Calu3 (cell line): ENCODE measurements at regions not wholly inside any gene's neighbourhood (a gene's known extent, or its start where the extent isn't known, plus 50 kb on each side); places are given as distances from the start of the nearest gene placed in this dataset.

Source experiments
- BruUV-seq: library from RNA; stranded (reverse); fragments of 400-500 nt; replicated peaks from 2 replicates; lab custom pipeline; 2021; lab: Mats Ljungman, UMichigan
- CTCF ChIA-PET: fragments of 300-600 bp; sonication (Branson Sonifier 250); formaldehyde crosslinking; loops from one replicate; lab custom pipeline; 2022; ENCODE audit warnings: antibody characterized with exemption; lab: Charles Lee
- DNase-seq: peaks from one replicate; pipeline ENCODE4 v3.0.0; 2022
- H3K27ac Mint-ChIP-seq: one replicate; pipeline ENCODE4 v1.8.0; 2022; ENCODE audit warnings: mixed read lengths; ENCODE audit not compliant: unreplicated experiment
- H3K27me3 Mint-ChIP-seq: one replicate; pipeline ENCODE4 v1.8.0; 2022; ENCODE audit warnings: mixed read lengths; ENCODE audit not compliant: unreplicated experiment
- H3K36me3 Mint-ChIP-seq: one replicate; pipeline ENCODE4 v1.8.0; 2022; ENCODE audit warnings: mild to moderate bottlenecking, moderate library complexity, mixed read lengths; ENCODE audit not compliant: insufficient read depth, unreplicated experiment
- H3K4me1 Mint-ChIP-seq: one replicate; pipeline ENCODE4 v1.8.0; 2022; ENCODE audit warnings: mild to moderate bottlenecking, low read depth, mixed read lengths; ENCODE audit not compliant: unreplicated experiment
- H3K4me3 Mint-ChIP-seq: one replicate; pipeline ENCODE4 v1.8.0; 2022; ENCODE audit warnings: mild to moderate bottlenecking, low read depth, moderate library complexity, mixed read lengths; ENCODE audit not compliant: unreplicated experiment
- H3K9me3 Mint-ChIP-seq: one replicate; pipeline ENCODE4 v1.8.0; 2022; ENCODE audit warnings: low read depth, mixed read lengths; ENCODE audit not compliant: unreplicated experiment
- CTCF ChIP-seq: fragments of 200-600 bp; IDR thresholded peaks from one replicate; pipeline ENCODE4 v1.8.0; 2022; ENCODE audit warnings: antibody characterized with exemption; ENCODE audit not compliant: unreplicated experiment
- intact Hi-C: fragments of 100-400 bp; cut with micrococcal nuclease; formaldehyde crosslinking; loops from one replicate; pipeline ENCODE4 v1.10.0; 2022; ENCODE audit not compliant: unreplicated experiment

GRCh38 chr6:126440923-126441322, 101.0 kb downstream of the CENPW start:
- Mint-ChIP-seq H3K4me3 (no peak overlapping the region), H3K27ac (no peak overlapping the region), H3K9me3 (no peaks in the 10 kb centered on the region), H3K4me1 (no peaks in the 10 kb centered on the region), H3K27me3 (no peaks in the 10 kb centered on the region), H3K36me3 (no peaks in the 10 kb centered on the region)
- CTCF ChIA-PET = no interaction called here
- no peak for TF ChIP-seq CTCF
- no peak for DNase-seq
- no TSS peak for BruUV-seq
- intact Hi-C loops = no loop called here

- no peaks in the 10 kb centered on the region for H3K4me1 Mint-ChIP-seq
- no peak for TF ChIP-seq CTCF
- H3K4me3 Mint-ChIP-seq = no peak overlapping the region
- CTCF ChIA-PET = no interaction called here
- no peaks in the 10 kb centered on the region for H3K9me3 Mint-ChIP-seq
- no peaks in the 10 kb centered on the region for H3K27me3 Mint-ChIP-seq
- no peak overlapping the region for H3K27ac Mint-ChIP-seq
- DNase-seq = no peak
- intact Hi-C loops = no loop called here
- H3K36me3 Mint-ChIP-seq = no peaks in the 10 kb centered on the region
- no TSS peak for BruUV-seq
These were observed 104.9 kb downstream of the CENPW start for GRCh38 chr6:126444659-126445273.

- no peak for DNase-seq
- Mint-ChIP-seq H3K4me1 (no peaks in the 10 kb centered on the region), H3K4me3 (no peak overlapping the region), H3K27me3 (no peaks in the 10 kb centered on the region), H3K9me3 (no peaks in the 10 kb centered on the region), H3K36me3 (no peaks in the 10 kb centered on the region), H3K27ac (no peak overlapping the region)
- CTCF ChIA-PET = interaction anchor here (0.6 kb wide), 1 partner anchor 184 kb away, joined by 15 read pairs; no protein-coding TSS in a partner anchor
- BruUV-seq = no TSS peak
- no peak for TF ChIP-seq CTCF
- intact Hi-C loops = no loop called here
These were observed 106.3 kb downstream of the CENPW start for GRCh38 chr6:126446248-126446647.

GRCh38 chr6:126447367-126447766, 107.5 kb downstream of the CENPW start:
- H3K4me3 Mint-ChIP-seq = no peak overlapping the region
- H3K36me3 Mint-ChIP-seq = no peaks in the 10 kb centered on the region
- H3K4me1 Mint-ChIP-seq = no peaks in the 10 kb centered on the region
- no peaks in the 10 kb centered on the region for H3K27me3 Mint-ChIP-seq
- no TSS peak for BruUV-seq
- CTCF ChIA-PET = no interaction called here
- TF ChIP-seq CTCF = no peak
- H3K9me3 Mint-ChIP-seq = no peaks in the 10 kb centered on the region
- no peak for DNase-seq
- intact Hi-C loops = no loop called here
- no peak overlapping the region for H3K27ac Mint-ChIP-seq
